ENCODE measurements at regions not wholly inside any gene's neighbourhood (a gene's known extent, or its start where the extent isn't known, plus 50 kb on each side); places are given as distances from the start of the nearest gene placed in this dataset.

GRCh38 chr6:88378639-88379038 is 212.5 kb upstream of the CNR1 start:
- no peak for DNase-seq

- DNase-seq, result no peak
Measured at GRCh38 chr6:88377976-88378568, 211.9 kb upstream of the CNR1 start.

- no peak for DNase-seq
Measured at GRCh38 chr6:88376768-88377387, 210.7 kb upstream of the CNR1 start.

GRCh38 chr6:88376197-88376596 is 210.1 kb upstream of the CNR1 start:
- DNase-seq, result no peak

- no peak for DNase-seq
Measured at GRCh38 chr6:88374553-88374952, 208.4 kb upstream of the CNR1 start.

- no peak for DNase-seq
Measured at GRCh38 chr6:88371480-88371879, 205.3 kb upstream of the CNR1 start.

- no peak for DNase-seq
Measured at GRCh38 chr6:88370127-88370710, 204.1 kb upstream of the CNR1 start.

- no peak for DNase-seq
Measured at GRCh38 chr6:88369262-88369661, 203.1 kb upstream of the CNR1 start.

- DNase-seq, result no peak
Measured at GRCh38 chr6:88368071-88368787, 202.1 kb upstream of the CNR1 start.

GRCh38 chr6:88367248-88367647 is 201.1 kb upstream of the CNR1 start:
- DNase-seq, result no peak

GRCh38 chr6:88366672-88367071 is 200.5 kb upstream of the CNR1 start:
- DNase-seq, result no peak

- DNase-seq, result no peak
Measured at GRCh38 chr6:88365656-88366055, 199.5 kb upstream of the CNR1 start.

- DNase-seq, result no peak
Measured at GRCh38 chr6:88365230-88365629, 199.1 kb upstream of the CNR1 start.

GRCh38 chr6:88361754-88362153 is 195.6 kb upstream of the CNR1 start:
- no peak for DNase-seq

GRCh38 chr6:88361298-88361697 is 195.2 kb upstream of the CNR1 start:
- DNase-seq, result no peak

GRCh38 chr6:88360203-88360797 is 194.2 kb upstream of the CNR1 start:
- no peak for DNase-seq

GRCh38 chr6:88359530-88360202 is 193.5 kb upstream of the CNR1 start:
- no peak for DNase-seq

- no peak for DNase-seq
Measured at GRCh38 chr6:88358846-88359245, 192.7 kb upstream of the CNR1 start.

GRCh38 chr6:88349511-88349910 is 183.4 kb upstream of the CNR1 start:
- DNase-seq, result no peak

GRCh38 chr6:88342336-88342735 is 176.2 kb upstream of the CNR1 start:
- no peak for DNase-seq

- no peak for DNase-seq
Measured at GRCh38 chr6:88339761-88340160, 173.6 kb upstream of the CNR1 start.

- no peak for DNase-seq
Measured at GRCh38 chr6:88321306-88321705, 155.2 kb upstream of the CNR1 start.

- no peak for DNase-seq
Measured at GRCh38 chr6:88311561-88311960, 145.4 kb upstream of the CNR1 start.
